NCI-H1436 (cell line): ENCODE measurements at regions not wholly inside any gene's neighbourhood (a gene's known extent, or its start where the extent isn't known, plus 50 kb on each side); places are given as distances from the start of the nearest gene placed in this dataset.

ENCODE experiments used
- DNase-seq: peaks from one replicate; lab custom pipeline; 2025; lab: John Stamatoyannopoulos, UW

DNA sequence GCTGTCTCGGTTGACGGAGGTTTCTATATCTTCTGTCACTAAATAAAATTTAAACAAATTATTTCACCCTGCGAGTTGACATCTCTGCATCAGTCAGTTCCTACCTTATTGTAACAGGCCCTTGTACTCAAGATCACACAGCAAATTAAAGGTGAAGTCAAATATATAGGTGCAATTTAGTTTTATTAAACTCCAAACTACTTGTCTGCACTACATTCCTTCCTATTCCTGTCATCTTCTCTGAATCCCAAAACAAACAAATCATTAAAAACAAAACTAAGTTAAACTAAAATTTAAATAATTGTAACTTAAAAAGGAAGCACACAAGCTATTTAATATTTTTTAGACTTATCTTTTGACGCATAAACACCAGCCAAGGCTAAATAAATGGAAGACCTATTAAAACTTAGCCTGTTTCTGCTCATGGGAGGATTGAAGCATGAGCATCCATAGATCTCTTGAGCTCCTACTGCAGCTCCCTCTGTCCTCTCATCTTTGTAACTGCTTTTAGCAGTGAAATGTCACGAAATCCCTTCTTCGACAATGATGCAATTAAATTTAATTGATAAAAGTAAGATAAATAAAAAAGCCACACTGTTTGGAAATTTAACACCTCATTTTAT, 1152.3 kb upstream of the GJE1 start:
- DNase-seq = no peak

DNA sequence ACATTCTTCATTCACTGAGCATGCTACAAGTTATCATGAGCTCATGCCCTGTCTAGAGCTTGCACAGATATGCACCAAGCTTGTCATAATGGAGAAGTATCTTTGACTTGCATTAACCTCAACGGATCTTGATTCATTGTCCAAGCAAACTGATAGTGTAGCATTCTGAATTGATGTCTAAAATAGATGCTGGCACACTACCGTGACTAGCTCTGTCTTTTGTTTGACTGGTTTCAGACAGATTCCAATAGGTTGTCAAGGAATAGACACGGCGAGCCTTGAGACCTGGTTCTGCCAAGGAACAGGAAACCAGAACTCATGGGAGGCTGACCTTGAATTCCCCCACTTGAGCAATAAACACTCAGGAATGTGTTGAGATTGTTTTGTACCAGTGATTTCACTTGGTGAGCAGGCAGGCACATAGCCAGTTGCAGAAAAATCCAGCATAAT, 1153.1 kb upstream of the GJE1 start:
- no peak for DNase-seq

DNA sequence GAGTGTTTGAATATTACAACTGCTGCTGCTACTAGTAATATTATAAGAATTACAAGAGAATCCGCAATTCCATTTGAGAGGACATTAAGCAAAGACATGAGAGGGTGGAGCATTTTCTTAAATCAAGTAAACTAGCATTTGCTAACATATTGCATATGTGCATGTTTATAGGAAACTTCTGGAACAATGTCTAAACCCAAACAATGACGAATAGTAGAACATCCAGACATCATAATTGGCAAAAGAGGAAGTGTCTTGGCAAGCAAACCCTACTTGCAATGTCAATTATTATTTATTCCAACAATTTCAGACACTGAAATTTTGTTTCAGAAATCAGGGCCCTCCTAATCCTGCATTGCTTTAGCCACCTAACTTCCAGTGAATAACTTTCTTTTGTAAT, 1155.3 kb upstream of the GJE1 start:
- no peak for DNase-seq

DNA sequence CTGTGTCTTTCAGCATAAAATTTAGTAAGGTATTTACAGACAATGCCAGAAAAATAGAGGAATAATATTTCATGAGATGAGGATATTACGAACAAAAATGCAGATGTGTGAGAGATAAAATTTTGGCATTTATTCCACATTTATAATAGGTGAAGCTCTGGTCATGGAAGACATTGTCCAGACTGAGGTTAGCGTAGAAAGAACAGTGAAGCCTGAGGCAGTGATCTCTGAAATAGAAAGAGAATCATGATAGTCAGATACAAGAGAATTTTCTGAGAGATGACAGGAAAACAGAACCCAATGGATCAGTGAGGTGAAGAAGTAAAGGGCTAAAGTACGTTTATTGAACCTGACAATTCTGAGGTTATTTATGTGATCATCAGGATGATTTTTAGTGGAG, 1155.9 kb upstream of the GJE1 start:
- DNase-seq = no peak

DNA sequence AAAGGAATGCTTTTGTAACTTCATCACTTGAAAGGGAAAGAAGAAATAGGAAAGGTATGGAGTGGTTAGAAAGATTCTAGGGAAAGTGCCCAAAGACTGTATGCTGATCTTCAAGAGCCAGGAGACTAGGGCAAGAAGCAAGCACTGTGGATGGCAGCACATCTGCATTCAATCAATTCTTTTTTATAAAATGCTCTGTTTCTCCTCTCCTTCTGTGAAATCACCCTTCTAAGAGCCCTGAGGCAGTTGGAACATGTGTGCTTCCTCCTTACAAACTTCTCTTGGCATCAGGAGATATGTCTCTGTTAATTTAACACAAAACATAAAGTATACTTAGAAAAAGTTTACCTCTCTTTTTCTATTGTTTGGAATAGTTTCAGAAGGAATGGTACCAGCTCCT, 1162.2 kb upstream of the GJE1 start:
- DNase-seq = no peak

DNA sequence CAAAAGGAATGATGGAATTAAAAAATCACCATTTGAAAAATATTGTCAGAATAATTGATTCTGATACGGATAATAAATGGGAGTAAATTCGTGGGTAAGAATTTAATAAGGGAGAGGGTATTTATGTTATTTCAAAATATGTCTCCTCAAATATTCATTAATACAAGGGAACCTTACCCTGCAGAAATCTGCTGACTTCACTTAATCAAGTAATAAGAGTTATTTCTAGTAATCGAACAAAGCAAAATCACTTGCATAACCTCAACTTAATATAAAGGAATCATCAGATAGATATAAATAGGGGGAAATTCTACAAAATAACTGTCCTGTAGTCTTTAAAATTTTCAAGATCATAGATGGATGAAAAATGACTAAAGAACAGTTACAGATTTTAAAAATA, 1164.7 kb upstream of the GJE1 start:
- DNase-seq = no peak

DNA sequence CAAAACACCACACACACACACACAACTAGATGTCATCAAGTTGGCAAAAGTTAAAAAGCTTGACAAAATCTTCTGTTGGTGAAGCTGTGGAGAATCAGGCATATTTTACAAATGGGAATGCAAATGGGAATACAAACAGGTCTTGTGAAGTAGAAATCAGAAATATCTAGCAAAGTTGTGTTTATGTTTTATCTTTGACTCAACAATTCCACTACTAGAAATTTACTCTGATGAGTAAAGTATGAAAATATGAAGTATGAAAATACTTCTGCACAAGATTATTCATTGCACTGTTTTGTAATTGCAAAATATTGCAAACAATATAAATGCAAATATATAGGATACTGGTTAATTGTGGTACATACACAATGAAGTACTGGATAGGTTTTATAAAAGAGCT, 1166.0 kb upstream of the GJE1 start:
- no peak for DNase-seq

DNA sequence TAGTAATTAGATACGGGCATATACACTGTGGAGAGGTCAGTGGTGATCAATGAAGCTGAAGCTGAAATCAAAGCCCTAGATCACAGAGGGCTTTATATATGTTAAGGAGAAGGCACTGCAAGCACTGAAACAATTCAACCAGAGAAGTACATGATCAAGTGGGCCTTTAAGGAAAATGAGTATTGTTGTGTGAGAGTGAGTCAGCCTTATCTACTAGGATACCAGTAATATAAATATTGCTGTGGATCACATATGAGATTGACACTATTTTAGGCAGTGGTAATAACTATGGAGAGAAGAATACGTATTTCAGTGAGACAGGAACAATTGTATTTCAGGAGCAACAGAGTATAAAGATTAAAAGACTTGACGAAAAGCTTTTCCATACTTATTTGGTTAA, 1172.2 kb upstream of the GJE1 start:
- DNase-seq = no peak

DNA sequence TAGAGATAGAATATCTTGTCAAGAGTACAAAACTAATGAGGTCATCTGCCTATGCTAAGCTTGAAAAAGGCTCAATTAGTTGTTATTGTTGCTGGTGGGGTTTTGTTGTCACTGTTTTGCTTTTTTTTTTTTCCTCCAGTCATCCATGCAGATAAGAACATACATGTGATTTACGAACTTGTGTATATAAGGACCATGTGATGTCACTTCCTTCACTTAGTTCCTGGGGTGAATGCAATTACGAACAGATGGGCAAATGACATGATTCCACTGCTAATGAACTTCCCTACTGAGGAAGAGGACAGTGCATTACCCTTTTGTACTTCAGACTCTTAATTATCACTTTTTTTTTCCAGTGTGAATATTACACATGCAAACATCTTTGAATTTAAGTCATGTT, 1175.3 kb upstream of the GJE1 start:
- DNase-seq = peak; percentile 50

DNA sequence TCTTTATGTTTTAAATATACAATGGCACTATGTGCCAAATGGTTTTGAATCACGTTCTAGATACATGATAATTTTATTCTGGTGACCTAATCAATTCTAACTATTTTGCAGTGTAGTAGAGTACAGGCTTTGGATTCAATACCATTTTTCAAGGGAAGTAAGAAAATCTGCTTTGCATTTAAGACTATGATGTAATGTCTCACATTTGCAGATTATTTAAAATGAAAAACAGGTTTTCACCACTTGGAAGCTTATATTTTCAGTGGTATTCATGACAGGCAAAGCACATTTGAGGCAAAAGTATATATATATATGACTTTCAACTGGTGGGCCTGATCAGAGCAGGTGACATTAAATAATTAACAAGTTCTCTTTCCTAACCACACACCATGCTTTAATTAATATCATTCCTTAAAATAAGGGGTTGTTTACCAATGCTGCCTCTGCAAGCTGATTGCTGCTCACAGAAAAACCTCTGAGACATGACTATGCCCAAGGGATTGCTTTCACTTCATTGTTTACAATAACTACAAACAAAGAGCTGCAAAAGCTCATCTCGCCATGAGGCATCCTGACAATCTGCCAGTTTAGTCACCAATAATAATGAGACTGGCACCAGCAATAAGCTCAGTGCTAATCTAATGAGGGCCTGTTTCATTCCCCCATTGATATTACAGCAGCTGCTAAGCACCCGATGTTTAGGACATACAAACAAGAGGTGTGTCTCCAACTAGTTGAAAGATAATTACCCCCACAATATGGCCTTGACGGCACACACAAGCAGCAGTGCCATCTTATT, 1176.0 kb upstream of the GJE1 start:
- DNase-seq = peak; percentile 80

DNA sequence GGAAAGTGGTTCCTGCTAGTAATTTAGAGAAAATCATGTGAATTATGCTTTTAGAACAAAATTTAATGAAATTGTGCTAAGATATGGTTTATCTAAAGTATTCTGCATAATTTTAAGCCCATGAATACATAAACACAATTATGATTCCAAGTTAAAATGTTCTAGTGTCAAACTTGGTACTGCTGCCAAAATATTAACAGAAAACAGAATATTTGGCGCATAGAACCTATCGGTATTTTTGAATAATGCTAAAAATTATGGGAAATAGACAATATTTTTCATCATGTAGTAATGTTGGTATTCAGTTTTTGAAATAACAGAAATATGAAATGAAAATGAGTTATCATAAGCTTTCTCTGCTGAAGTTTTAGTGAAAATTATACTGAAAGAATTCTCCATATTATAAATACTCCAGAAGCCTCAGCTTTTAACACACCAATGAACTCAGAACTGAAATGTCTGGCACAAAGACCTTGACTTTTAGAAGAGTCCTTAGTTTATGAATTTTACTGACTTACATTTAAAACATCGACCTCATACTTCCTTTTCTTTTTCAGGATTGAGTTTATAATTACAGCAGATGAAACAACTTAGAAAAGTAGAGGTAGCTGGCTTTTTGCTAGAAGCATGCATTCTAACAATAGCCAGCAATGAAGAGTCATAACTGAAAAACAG, 1192.3 kb upstream of the GJE1 start:
- DNase-seq = no peak

DNA sequence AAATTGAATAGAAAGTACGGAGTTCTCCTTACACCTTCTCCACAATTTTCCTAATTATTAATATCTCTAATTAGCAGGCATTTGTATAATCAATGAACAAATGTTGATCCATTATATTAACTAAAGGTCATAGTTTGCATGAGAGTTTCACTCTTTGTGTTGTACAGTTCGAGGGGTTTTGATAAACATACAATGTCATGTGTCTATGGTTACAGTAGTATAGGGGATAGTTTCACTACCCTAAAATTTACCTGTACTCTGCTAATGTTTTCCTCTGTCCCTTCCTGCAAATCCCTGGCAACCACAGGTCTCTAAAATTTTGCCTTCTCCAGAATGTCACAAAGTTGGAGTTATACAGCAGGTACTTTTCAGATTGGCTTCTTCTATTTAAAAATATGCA, 1199.8 kb upstream of the GJE1 start:
- no peak for DNase-seq

DNA sequence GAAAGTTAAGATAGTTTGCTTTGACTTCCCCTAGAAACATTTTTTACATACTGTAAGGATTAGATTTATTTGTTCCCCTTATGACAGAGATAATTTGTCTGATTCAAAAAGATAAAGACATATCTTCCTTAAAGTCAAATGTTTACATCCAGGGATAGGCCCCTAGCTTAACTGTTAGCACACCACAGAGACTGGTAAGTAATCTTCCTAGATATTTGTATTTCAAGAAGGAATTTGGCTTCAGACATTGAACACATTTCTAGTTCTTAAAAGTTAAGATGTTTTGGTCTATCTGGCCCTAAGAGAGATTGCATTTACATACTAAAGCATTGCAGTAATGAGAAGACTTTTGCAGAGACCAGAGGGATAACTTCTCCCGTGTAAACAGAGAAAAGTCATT, 1201.1 kb upstream of the GJE1 start:
- no peak for DNase-seq

DNA sequence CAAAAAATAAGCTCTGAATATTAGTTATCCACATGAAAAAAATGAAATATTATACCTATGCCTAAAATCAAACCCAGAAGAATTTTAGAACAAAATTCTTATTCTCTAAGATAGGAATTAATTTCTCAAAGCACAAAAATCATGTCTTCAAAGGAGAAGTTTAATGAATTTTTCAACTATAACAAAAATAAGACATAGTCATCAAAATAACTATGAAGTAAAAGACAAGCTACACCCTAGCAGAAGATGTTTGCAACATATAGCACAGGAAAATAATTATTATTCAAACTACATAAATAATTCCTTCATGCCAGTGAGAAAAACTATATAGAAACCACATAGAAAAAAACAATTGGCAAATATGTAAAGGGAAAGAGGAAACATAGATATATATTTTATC, 1203.6 kb upstream of the GJE1 start:
- DNase-seq = no peak

DNA sequence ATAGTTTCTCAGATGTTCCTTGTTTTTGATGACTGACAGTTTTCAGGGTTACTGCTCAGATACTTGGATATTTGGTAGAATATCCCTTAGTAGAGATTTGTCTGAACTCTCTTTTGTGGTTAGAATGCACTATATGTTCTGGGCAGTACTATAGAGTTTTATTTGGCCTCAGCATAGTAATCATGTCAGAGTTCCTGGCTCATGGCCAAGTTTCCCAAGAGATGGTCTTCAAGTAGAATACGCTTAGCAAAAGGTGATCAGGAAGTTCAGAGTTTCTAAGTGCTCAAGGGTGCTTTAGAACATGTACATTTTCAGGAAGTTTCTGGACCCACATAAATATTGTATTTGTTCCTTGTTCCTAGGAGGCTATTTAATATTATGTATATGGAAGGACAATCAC, 1209.7 kb upstream of the GJE1 start:
- no peak for DNase-seq

DNA sequence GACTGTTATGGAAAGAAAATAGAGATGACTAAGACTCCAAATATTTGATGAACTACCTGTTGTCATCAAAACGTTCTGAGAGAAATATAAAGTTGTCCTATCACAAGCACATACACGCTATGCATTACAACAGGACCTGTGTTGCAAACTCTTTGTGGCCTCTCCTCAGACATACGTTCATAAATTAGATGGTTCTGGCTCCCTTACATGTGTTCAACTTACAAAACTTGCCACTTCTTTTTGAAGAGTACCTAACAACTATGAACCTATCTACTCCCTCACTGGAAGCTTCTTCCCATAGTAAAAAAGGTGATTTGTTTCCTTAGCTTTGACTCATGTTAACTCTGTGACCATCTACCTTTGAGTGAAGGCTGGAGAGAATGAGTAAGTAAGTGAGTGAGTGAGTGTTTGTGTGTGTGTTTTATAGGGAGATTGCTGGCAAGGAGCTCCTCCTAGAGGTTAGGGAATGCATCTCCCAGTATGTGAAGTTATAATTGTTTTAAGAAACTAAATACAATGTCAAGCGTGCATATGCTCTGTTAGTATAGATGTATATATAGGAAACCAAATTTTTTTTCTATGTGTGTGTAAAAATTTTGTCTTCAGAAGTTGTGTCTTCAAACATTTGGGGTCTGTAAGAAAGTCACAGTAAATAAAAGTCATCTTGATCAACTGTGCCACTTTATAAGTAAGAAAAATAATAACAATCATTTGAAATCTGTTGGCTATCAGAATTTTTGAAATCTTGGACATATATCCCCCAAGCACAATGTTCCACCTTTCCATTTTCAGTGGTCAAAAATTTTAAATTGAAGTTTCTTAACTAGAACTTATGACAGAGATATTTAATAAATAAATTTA, 1211.1 kb upstream of the GJE1 start:
- DNase-seq = no peak

DNA sequence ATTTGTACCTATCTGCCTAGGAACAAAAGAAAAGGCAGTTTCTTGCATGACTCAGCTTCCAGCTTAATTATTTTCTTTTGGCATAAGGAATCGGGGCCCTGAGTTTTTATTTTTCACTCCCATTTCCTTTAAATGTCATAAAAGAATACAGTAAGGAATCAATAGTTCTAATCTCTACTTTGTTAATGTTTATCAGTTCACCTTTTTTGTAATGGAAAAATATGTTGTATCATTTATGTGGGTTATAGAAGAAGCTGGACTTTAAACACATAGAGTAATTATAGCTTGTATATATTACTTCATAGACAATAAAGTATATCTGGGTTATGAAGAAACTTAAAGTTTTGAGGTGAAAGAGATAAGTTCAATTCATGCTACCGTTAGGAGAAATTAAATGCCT, 1214.8 kb upstream of the GJE1 start:
- DNase-seq = no peak

DNA sequence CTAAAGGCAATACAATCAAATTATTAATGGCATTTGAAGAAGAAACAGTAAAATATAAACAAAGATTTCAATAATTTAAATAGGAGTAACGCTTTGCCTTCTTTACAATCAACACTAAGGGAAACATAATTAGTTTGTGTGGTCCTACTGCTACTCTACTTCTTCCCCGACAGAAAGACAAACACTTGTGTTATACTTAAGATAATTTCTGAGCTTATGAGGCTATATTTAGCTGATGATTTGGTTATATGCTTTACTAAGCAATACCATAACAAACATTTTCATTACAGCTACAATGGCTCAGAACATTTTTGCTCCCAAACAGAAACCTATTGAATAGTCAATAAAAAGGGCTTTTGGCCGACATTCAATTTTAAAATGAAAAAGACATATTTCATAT, 1217.2 kb upstream of the GJE1 start:
- peak; percentile 70 for DNase-seq

DNA sequence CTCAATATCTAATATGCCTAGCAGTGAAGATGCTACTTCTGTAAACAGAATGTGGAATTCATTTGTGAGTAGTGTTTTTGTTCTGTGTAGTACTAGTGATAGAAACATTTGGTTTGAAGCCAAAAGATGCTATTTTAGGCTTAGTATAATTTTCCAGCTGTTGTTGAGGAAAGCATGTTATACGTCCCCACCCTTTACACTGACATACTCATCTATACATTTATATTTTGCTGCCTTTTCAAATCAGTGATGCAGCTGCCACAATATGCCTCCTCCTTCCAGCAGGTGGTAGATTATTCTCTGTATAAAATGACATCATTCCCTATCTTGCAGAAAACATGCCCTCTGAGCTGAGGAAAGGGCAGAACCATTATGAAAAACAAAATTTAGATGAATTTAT, 1217.6 kb upstream of the GJE1 start:
- peak; percentile 68 for DNase-seq

DNA sequence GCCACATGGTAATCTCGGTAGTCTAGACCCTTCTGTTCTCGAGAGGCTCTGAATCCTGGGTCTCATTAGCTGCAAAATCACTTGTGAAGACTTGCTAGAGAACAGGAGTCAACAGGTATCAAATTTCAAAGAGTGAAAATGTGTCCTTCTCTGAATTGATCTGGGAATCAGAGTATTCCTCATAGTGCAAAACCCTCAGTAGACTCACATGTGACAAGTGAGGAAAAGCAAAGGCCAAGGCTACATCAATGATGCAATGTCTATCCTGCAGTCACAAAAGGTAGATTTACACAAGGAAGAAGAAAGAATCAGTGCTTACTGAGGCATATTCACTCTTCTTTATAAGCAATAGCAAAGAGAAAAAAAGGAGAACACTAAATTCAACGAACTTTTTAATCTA, 1220.0 kb upstream of the GJE1 start:
- no peak for DNase-seq

DNA sequence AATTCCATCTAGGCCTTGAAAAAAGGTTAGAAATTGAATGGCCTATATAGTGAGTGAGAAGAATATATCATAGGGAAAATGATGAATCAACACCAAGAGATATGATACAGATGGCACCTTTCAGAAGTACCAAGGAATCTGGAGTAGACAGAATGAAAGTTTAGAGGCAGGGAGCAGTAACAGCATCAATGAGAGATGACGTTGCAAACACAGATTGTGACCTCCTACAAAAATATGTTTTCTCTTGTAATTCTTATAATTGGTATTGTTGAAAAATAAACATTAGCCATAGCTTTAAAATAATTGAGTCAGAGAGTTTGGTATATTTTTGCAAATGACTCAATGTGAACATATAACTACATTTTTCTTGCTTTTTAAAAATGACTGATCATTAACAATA, 1223.1 kb upstream of the GJE1 start:
- DNase-seq = no peak

DNA sequence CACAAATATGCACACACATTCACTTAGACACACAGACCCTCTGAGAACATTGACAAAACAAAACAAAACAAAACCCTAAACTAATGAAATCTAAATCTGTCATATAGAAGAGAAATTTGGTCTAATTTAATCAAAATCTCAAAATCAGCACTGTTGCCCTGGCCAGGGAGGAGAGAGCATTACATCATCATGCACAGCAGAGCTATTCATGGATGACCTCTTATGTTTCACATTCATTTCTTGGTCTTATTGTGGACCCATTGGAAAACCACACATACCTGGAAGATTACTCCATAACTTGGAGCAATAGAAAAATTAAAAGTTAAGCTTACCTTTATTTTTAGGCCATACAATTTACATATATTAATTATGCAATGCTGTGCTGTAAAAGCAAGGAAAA, 1223.6 kb upstream of the GJE1 start:
- no peak for DNase-seq
